Body of pancreas (tissue), 4 donors: ENCODE measurements at regions not wholly inside any gene's neighbourhood (a gene's known extent, or its start where the extent isn't known, plus 50 kb on each side); places are given as distances from the start of the nearest gene placed in this dataset.

Experiments used
- ATAC-seq: fragments of 150-250 bp; one replicate; pipeline ENCODE4 v1.9.1; 2016
- DNase-seq, 4 donors: peaks; one replicate each; pipeline ENCODE4 v3.0.0-alpha.2; 2019
- H3K27ac ChIP-seq, 4 donors: fragments of 200-600 bp; sonication (generic); 1 replicate in 3 of 4; 2 replicates in 1 of 4; pipeline versions ENCODE4 v1.5.1 to v1.6.1; 2016 to 2019; ENCODE audit warnings: mild to moderate bottlenecking in 1 of 4, mixed read lengths in 1 of 4, moderate library complexity in 1 of 4
- H3K27me3 ChIP-seq, 2 donors: fragments of 200-600 bp; sonication (generic); one replicate each; pipeline ENCODE4 v1.6.0; 2016; ENCODE audit warnings: mild to moderate bottlenecking in 1 of 2
- H3K36me3 ChIP-seq, 2 donors: fragments of 200-600 bp; sonication (generic); replicated peaks in 1 of 2; 2 replicates each; pipeline ENCODE4 v1.5.1; 2016; ENCODE audit warnings: low read depth in 2 of 2; ENCODE audit not compliant: insufficient read depth in 1 of 2
- H3K4me1 ChIP-seq: fragments of 200-600 bp; sonication (generic); one replicate; pipeline ENCODE4 v1.6.0; 2016
- H3K4me3 ChIP-seq, 2 donors: fragments of 200-600 bp; sonication (generic); 1 replicate in 1 of 2; 2 replicates in 1 of 2; pipeline ENCODE4 v1.5.1; 2016 to 2019
- H3K9me3 ChIP-seq, 3 donors: fragments of 200-600 bp; sonication (generic); 1 replicate in 2 of 3; 2 replicates in 1 of 3; pipeline ENCODE4 v1.5.1; 2016
- POLR2A ChIP-seq, 3 donors: fragments of 450-650 bp; IDR thresholded peaks; one replicate each; pipeline ENCODE4 v1.6.1; 2016; ENCODE audit warnings: antibody characterized with exemption in 3 of 3, mild to moderate bottlenecking in 2 of 3
- WGBS, 2 donors: methylation state at CpG; one replicate each; pipeline ENCODE4 v1.1.5; 2017; 5-methylcytosine and 5-hydroxymethylcytosine counted together
- intact Hi-C: fragments of 100-400 bp; cut with DNase I; formaldehyde crosslinking; loops from one replicate; pipeline ENCODE4 v1.15.1; 2023
- TF ChIP-seq, protein P1 (sequence below), 7 experiments: fragments of 450-650 bp in 4 of 7; fragments of 200-600 bp in 3 of 7; sonication (generic) in 3 of 7; IDR thresholded peaks; one replicate each; pipeline ENCODE4 v1.5.1; 2016 to 2019; ENCODE audit warnings: antibody characterized with exemption in 7 of 7

DNA sequence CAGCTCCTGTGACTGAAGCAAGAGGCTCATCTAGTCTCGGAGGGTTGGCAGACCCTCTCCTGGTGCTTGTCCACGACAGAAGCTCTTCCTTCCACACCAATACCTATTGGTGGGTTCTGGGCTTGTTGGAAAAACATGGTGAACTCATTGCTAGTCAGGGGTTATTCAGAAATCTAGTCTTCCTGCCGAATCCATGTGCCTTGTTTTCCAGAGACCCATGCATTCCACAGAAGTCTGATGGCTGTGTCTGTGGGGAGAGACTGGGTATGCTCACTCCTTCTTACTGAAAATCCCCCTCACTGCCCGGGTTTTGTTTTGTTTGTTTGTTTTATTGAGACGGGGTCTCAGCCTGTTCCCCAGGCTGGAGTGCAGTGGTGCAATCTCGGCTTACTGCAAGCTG lies 138.3 kb downstream of the DNAJB6 start:
- intact Hi-C loops: no loop called here
- no peak for TF ChIP-seq POLR2A (IDR thresholded peaks at IDR 0.05)
- TF ChIP-seq, protein P1, sequence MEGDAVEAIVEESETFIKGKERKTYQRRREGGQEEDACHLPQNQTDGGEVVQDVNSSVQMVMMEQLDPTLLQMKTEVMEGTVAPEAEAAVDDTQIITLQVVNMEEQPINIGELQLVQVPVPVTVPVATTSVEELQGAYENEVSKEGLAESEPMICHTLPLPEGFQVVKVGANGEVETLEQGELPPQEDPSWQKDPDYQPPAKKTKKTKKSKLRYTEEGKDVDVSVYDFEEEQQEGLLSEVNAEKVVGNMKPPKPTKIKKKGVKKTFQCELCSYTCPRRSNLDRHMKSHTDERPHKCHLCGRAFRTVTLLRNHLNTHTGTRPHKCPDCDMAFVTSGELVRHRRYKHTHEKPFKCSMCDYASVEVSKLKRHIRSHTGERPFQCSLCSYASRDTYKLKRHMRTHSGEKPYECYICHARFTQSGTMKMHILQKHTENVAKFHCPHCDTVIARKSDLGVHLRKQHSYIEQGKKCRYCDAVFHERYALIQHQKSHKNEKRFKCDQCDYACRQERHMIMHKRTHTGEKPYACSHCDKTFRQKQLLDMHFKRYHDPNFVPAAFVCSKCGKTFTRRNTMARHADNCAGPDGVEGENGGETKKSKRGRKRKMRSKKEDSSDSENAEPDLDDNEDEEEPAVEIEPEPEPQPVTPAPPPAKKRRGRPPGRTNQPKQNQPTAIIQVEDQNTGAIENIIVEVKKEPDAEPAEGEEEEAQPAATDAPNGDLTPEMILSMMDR (IDR thresholded peaks at IDR 0.05): no peak
- no peaks in the 10 kb centered on the region for H3K9me3 ChIP-seq
- H3K27me3 ChIP-seq: no peaks in the 10 kb centered on the region
- no peak for DNase-seq
- no peak overlapping the region for H3K27ac ChIP-seq
- no peak for ATAC-seq
- H3K4me3 ChIP-seq: no peak overlapping the region
- no peaks in the 10 kb centered on the region for H3K36me3 ChIP-seq
- WGBS, 2 donors: 46 to 50% methylated on average over 4 to 6 of the region's 6 CpGs
- H3K4me1 ChIP-seq: no peaks in the 10 kb centered on the region

DNA sequence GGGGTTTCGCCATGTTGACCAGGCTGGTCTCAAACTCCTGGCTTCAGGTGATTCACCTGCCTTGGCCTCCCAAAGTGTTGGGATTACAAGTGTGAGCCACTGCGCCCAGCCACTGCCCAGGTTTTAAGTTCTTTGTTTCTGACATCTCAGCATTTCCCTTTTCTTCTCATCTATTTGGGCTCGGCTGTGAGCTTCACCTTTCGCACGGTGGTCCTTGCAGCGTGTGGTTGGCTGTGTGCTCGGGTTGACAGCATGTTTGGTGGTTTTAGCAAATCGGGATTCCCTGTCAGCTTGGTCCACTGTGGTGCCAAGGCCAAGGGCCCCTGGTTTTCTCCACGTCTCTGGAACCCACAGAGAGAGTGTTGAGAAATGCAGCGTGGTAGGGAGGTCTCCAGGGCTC lies 138.8 kb downstream of the DNAJB6 start:
- WGBS, 2 donors: 69 to 77% methylated on average over 10 of the region's 10 CpGs
- no peaks in the 10 kb centered on the region for H3K36me3 ChIP-seq
- no peaks in the 10 kb centered on the region for H3K4me1 ChIP-seq
- no peak overlapping the region for H3K4me3 ChIP-seq
- H3K27ac ChIP-seq: no peak overlapping the region
- TF ChIP-seq POLR2A (IDR thresholded peaks at IDR 0.05): no peak
- TF ChIP-seq, protein P1 (IDR thresholded peaks at IDR 0.05): no peak
- H3K27me3 ChIP-seq: no peaks in the 10 kb centered on the region
- ATAC-seq (no peak), DNase-seq (no peak)
- intact Hi-C loops: no loop called here
- no peaks in the 10 kb centered on the region for H3K9me3 ChIP-seq

DNA sequence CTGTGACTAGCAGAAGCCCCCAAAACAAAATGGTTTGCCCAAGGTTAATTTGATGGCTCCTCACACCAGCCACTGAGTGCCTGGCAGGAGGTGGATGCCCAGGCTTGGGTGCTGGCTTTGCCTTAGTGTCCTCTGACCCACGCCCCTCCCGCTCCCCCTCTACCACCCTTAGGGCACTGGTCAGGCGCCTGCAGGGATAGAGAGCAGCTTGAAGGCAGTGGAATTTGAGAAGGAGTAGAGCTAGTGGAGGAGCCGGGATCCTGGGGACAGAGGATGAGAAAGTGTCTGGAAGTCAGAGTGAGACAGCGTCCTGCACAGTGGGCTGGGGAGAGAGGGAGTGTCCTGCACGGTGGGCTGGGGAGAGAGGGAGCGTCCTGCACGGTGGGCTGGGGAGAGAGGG lies 139.4 kb downstream of the DNAJB6 start:
- Histone ChIP-seq H3K4me1 (no peaks in the 10 kb centered on the region), H3K4me3 (no peak overlapping the region), H3K27ac (no peak overlapping the region), H3K9me3 (no peaks in the 10 kb centered on the region), H3K36me3 (no peaks in the 10 kb centered on the region), H3K27me3 (no peaks in the 10 kb centered on the region)
- 60 to 64% methylated on average over 8 of the region's 8 CpGs for WGBS, 2 donors
- TF ChIP-seq, protein P1 (IDR thresholded peaks at IDR 0.05): no peak
- TF ChIP-seq POLR2A (IDR thresholded peaks at IDR 0.05): no peak
- intact Hi-C loops: no loop called here
- DNase-seq: peak in 1 of 4 donors; percentile 10
- ATAC-seq: no peak

DNA sequence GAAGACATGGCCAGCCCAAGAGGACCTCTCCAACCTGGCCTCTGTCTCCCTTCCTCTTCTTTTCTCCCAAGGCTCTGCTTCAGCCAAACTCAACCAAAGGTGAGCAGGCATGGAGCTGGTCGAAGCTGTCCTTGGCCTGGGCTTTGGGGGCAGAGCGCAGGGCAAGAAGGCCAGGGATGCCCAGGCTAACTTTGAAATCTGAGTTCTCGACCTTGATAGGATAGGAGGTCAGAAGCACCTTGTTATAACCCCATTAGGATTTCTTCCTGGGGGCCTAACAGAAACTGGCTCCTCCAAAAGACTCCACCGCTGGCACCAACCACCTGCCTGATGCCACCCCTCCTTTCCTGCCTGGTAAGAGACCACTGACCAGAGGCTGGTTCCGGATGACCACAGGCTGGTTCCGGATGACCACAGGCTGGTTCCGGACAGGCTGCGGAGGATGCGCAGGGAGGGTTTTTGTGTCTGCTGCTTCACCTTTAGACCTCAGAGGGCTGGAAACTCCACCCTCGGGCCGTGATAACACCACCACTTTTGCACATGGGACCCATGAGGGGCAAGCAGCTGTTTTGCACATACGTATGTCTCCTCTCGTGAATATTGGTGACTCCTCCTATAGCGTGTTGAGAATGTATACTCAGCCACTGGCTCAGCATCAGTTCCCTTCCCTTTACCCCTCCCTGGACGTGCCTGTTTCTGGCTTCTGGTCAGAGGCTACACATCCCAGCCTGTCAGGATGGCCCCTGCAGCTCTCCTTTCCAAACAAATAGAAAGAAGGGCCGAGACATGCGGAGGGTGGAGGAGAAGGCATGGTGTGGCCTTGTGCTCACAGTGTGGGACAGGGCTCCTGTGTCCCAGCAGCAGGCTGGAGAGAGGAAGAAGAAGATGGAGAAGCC lies 140.1 kb downstream of the DNAJB6 start:
- DNase-seq (peak in 1 of 4 donors; percentile 5), ATAC-seq (no peak)
- no peaks in the 10 kb centered on the region for H3K36me3 ChIP-seq
- intact Hi-C loops: no loop called here
- TF ChIP-seq POLR2A (IDR thresholded peaks at IDR 0.05): no peak
- TF ChIP-seq, protein P1 (IDR thresholded peaks at IDR 0.05): no peak
- H3K27me3 ChIP-seq: no peaks in the 10 kb centered on the region
- no peak overlapping the region for H3K27ac ChIP-seq
- no peaks in the 10 kb centered on the region for H3K9me3 ChIP-seq
- no peaks in the 10 kb centered on the region for H3K4me1 ChIP-seq
- no peak overlapping the region for H3K4me3 ChIP-seq
- WGBS, 2 donors: 76 to 83% methylated on average over 17 of the region's 17 CpGs
